ENCODE measurements at regions not wholly inside any gene's neighbourhood (a gene's known extent, or its start where the extent isn't known, plus 50 kb on each side); places are given as distances from the start of the nearest gene placed in this dataset.

GRCh38 chr1:75984781-75985180 lies 52.6 kb upstream of the ASB17 start:
- no peak for DNase-seq (ENCODE audit: low read depth)

GRCh38 chr1:75985827-75986226 lies 53.6 kb upstream of the ASB17 start:
- DNase-seq (ENCODE audit: low read depth) = no peak

GRCh38 chr1:75986478-75986877 lies 54.3 kb upstream of the ASB17 start:
- no peak for DNase-seq (ENCODE audit: low read depth)

GRCh38 chr1:75989121-75989520 lies 56.9 kb upstream of the ASB17 start:
- no peak for DNase-seq (ENCODE audit: low read depth)

GRCh38 chr1:75990686-75991085 lies 58.5 kb upstream of the ASB17 start:
- DNase-seq (ENCODE audit: low read depth) = no peak

GRCh38 chr1:75991497-75992114 lies 59.4 kb upstream of the ASB17 start:
- peak; percentile 26 for DNase-seq (ENCODE audit: low read depth)

- DNase-seq (ENCODE audit: low read depth) = no peak
These were observed 60.1 kb upstream of the ASB17 start for GRCh38 chr1:75992312-75992711.

- DNase-seq (ENCODE audit: low read depth) = no peak
These were observed 61.5 kb upstream of the ASB17 start for GRCh38 chr1:75993661-75994060.

- no peak for DNase-seq (ENCODE audit: low read depth)
These were observed 64.0 kb upstream of the ASB17 start for GRCh38 chr1:75996196-75996595.

GRCh38 chr1:75999034-75999433 lies 66.8 kb upstream of the ASB17 start:
- no peak for DNase-seq (ENCODE audit: low read depth)

- DNase-seq (ENCODE audit: low read depth) = no peak
These were observed 70.6 kb upstream of the ST6GALNAC3 start for GRCh38 chr1:76003946-76004345.

GRCh38 chr1:76005765-76006164 lies 68.8 kb upstream of the ST6GALNAC3 start:
- no peak for DNase-seq (ENCODE audit: low read depth)

- no peak for DNase-seq (ENCODE audit: low read depth)
These were observed 68.3 kb upstream of the ST6GALNAC3 start for GRCh38 chr1:76006234-76006633.

GRCh38 chr1:76010802-76011201 lies 63.7 kb upstream of the ST6GALNAC3 start:
- DNase-seq (ENCODE audit: low read depth) = no peak

- DNase-seq (ENCODE audit: low read depth) = no peak
These were observed 62.0 kb upstream of the ST6GALNAC3 start for GRCh38 chr1:76012341-76013205.

GRCh38 chr1:76013206-76013581 lies 61.4 kb upstream of the ST6GALNAC3 start:
- DNase-seq (ENCODE audit: low read depth) = no peak

- no peak for DNase-seq (ENCODE audit: low read depth)
These were observed 59.0 kb upstream of the ST6GALNAC3 start for GRCh38 chr1:76015478-76016103.

- DNase-seq (ENCODE audit: low read depth) = no peak
These were observed 56.5 kb upstream of the ST6GALNAC3 start for GRCh38 chr1:76018045-76018444.

GRCh38 chr1:76021846-76022245 lies 52.7 kb upstream of the ST6GALNAC3 start:
- no peak for DNase-seq (ENCODE audit: low read depth)

- no peak for DNase-seq (ENCODE audit: low read depth)
These were observed 50.7 kb upstream of the ST6GALNAC3 start for GRCh38 chr1:76023669-76024435.

Data from activated T-helper 9 cell treated with anti-CD3 and anti-CD28 coated beads, Interleukin-2, amount 50 U/mL, for 16 hours (primary cell).